Endothelial cell of umbilical vein (primary cell): ENCODE measurements at regions not wholly inside any gene's neighbourhood (a gene's known extent, or its start where the extent isn't known, plus 50 kb on each side); places are given as distances from the start of the nearest gene placed in this dataset.

ENCODE experiments used
- BruUV-seq: library from RNA; stranded (reverse); fragments of 400-500 nt; replicated peaks from 2 replicates; lab custom pipeline; 2021; lab: Mats Ljungman, UMichigan
- CTCF ChIA-PET: fragments of 300-600, 350-600 bp; sonication (Branson Sonifier 250); formaldehyde crosslinking; loops from one replicate; lab custom pipeline; 2021; ENCODE audit warnings: antibody characterized with exemption, inconsistent platforms; lab: Charles Lee
- POLR2A ChIA-PET: fragments of 300-600, 350-600 bp; sonication (Branson Sonifier 250); formaldehyde crosslinking; loops from one replicate; lab custom pipeline; 2021; ENCODE audit warnings: antibody characterized with exemption, inconsistent platforms; lab: Charles Lee
- DNase-seq: peaks from one replicate; pipeline ENCODE4 v3.0.0-alpha.2; 2011; ENCODE audit warnings: low read depth, low spot score
- FAIRE-seq: peaks from 2 replicates; lab custom pipeline; 2011; peaks lifted over from hg19 to GRCh38; lab: Jason Lieb, UNC
- H2AFZ ChIP-seq: 2 replicates; pipeline ENCODE4 v1.6.0; 2012; ENCODE audit warnings: low read depth, low read length, control low read depth, inconsistent platforms
- H3K27ac ChIP-seq: 2 replicates; pipeline ENCODE4 v1.5.1; 2011; ENCODE audit warnings: low read depth, mild to moderate bottlenecking, control low read depth, low read length, moderate library complexity; ENCODE audit not compliant: insufficient read depth
- H3K27me3 ChIP-seq, 2 experiments: 2 replicates each; pipeline versions ENCODE4 v1.6.0 to v1.6.1; 2011; ENCODE audit warnings: low read length in 2 of 2, mixed read lengths in 1 of 2; ENCODE audit not compliant: control insufficient read depth in 2 of 2, insufficient read depth in 2 of 2
- H3K36me3 ChIP-seq, 2 experiments: 2 replicates in 1 of 2; 3 replicates in 1 of 2; pipeline ENCODE4 v1.5.1; 2011; ENCODE audit warnings: low read length in 2 of 2, mild to moderate bottlenecking in 1 of 2, moderate library complexity in 1 of 2; ENCODE audit not compliant: control insufficient read depth in 2 of 2, insufficient read depth in 2 of 2; ENCODE audit errors: extremely low read depth in 1 of 2
- H3K4me1 ChIP-seq: 3 replicates; pipeline ENCODE4 v1.5.1; 2011; ENCODE audit warnings: mild to moderate bottlenecking, low read length; ENCODE audit not compliant: control insufficient read depth, insufficient read depth; ENCODE audit errors: extremely low read depth
- H3K4me2 ChIP-seq: 2 replicates; pipeline ENCODE4 v1.6.1; 2011; ENCODE audit warnings: low read length, control low read depth, mixed read lengths; ENCODE audit not compliant: insufficient read depth
- H3K4me3 ChIP-seq, 3 experiments: fragments of 200-600 bp in 1 of 3; sonication (generic), shearing (Covaris generic) in 1 of 3; replicated peaks in 1 of 3; 2 replicates each; pipeline ENCODE4 v1.5.1; 2011 to 2016; ENCODE audit warnings: control low read depth in 3 of 3, low read length in 3 of 3, mild to moderate bottlenecking in 2 of 3, inconsistent platforms in 1 of 3, low read depth in 1 of 3, moderate library complexity in 1 of 3; ENCODE audit not compliant: insufficient read depth in 1 of 3
- H3K79me2 ChIP-seq: 2 replicates; pipeline ENCODE4 v1.6.0; 2012; ENCODE audit warnings: low read length, inconsistent platforms; ENCODE audit not compliant: control insufficient read depth, insufficient read depth
- H3K9ac ChIP-seq: replicated peaks from 2 replicates; pipeline ENCODE3; 2011; ENCODE audit warnings: low read length, control low read depth; ENCODE audit not compliant: insufficient read depth; ENCODE audit errors: extremely low read depth
- H3K9me1 ChIP-seq: replicated peaks from 3 replicates; pipeline ENCODE4 v1.6.0; 2011; ENCODE audit warnings: mild to moderate bottlenecking, low read length; ENCODE audit not compliant: control insufficient read depth, insufficient read depth; ENCODE audit errors: extremely low read depth
- H3K9me3 ChIP-seq: replicated peaks from 2 replicates; pipeline ENCODE4 v1.5.1; 2012; ENCODE audit warnings: low read length, inconsistent platforms; ENCODE audit not compliant: control insufficient read depth, insufficient read depth
- H4K20me1 ChIP-seq: replicated peaks from 2 replicates; pipeline ENCODE3; 2011; ENCODE audit warnings: mild to moderate bottlenecking, low read length; ENCODE audit not compliant: control insufficient read depth, insufficient read depth; ENCODE audit errors: extremely low read depth
- EZH2 ChIP-seq: IDR thresholded peaks from 2 replicates; pipeline ENCODE4 v1.6.1; 2012; ENCODE audit warnings: borderline replicate concordance, low read depth, mild to moderate bottlenecking, moderate library complexity, low read length, inconsistent platforms; ENCODE audit not compliant: severe bottlenecking
- FOS ChIP-seq: IDR thresholded peaks from 2 replicates; pipeline ENCODE4 v1.6.1; 2011; ENCODE audit warnings: mild to moderate bottlenecking, low read length, moderate library complexity, borderline replicate concordance; ENCODE audit not compliant: insufficient read depth
- GATA2 ChIP-seq: IDR thresholded peaks from 2 replicates; pipeline ENCODE4 v1.7.0; 2011; ENCODE audit warnings: low read depth, mild to moderate bottlenecking, moderate library complexity, mixed read lengths, low read length; ENCODE audit not compliant: insufficient read length, insufficient read depth
- JUN ChIP-seq: IDR thresholded peaks from 2 replicates; pipeline ENCODE4 v1.6.1; 2011; ENCODE audit warnings: borderline replicate concordance, low read depth; ENCODE audit not compliant: insufficient read length, insufficient read depth
- MYC ChIP-seq: IDR thresholded peaks from one replicate; pipeline ENCODE4 v1.6.1; 2011; ENCODE audit warnings: mild to moderate bottlenecking, low read depth, low read length
- POLR2A ChIP-seq: IDR thresholded peaks from 2 replicates; pipeline ENCODE4 v1.6.1; 2012; ENCODE audit warnings: low read depth, mild to moderate bottlenecking, control low read depth, low read length
- POLR2AphosphoS5 ChIP-seq: IDR thresholded peaks from 2 replicates; pipeline ENCODE4 v1.6.1; 2012; ENCODE audit warnings: low read depth, mild to moderate bottlenecking, control low read depth, low read length, moderate library complexity; ENCODE audit not compliant: insufficient read depth
- dilution Hi-C: fragments of 300-500 bp; cut with MboI; formaldehyde crosslinking; loops from one replicate; pipeline ENCODE4 v1.15.0; 2019; ENCODE audit warnings: low sequenced_read_pairs; ENCODE audit not compliant: extremely low pct_ligation_motif_present
- intact Hi-C: fragments of 100-400 bp; cut with micrococcal nuclease; formaldehyde crosslinking; loops from one replicate; pipeline ENCODE4 v1.10.0; 2022
- TF ChIP-seq, protein P1 (sequence below), 2 donors: IDR thresholded peaks; 1 replicate in 1 of 2; 2 replicates in 1 of 2; pipeline ENCODE4 v1.5.1; 2011; ENCODE audit warnings: low read length in 2 of 2, mild to moderate bottlenecking in 2 of 2, moderate library complexity in 2 of 2, control low read depth in 1 of 2, inconsistent platforms in 1 of 2, low read depth in 1 of 2; ENCODE audit not compliant: insufficient read depth in 1 of 2; ENCODE audit errors: extremely low read depth in 1 of 2
- TF ChIP-seq, protein P2 (sequence below): IDR thresholded peaks from 2 replicates; pipeline ENCODE4 v1.6.1; 2011; ENCODE audit not compliant: insufficient read depth, insufficient read length

DNA sequence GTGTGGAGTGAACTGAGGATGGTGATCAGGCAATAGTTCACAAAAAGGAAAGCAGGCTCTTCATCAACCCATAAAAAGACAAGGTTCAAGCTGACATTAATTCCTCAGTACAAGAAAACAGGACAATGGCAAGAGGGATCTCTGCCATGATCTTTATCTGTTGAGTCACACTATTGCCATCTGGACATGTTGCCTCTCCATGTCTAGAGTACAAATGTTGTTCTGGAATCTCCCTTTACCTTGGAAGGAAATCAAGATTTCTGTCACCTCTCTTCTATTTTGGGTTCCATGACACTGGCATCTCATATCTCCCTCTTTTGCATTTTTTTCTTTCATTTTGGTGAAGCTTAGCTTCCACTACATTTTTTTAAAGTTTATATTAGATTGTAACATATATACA, 329.1 kb downstream of the USP25 start:
- no peak overlapping the region for H3K4me3 ChIP-seq
- DNase-seq (no peak), FAIRE-seq (no peak)
- no peaks in the 10 kb centered on the region for H3K36me3 ChIP-seq
- no peak for TF ChIP-seq MYC
- TF ChIP-seq GATA2: peak; percentile 16
- TF ChIP-seq FOS: no peak
- no TSS peak for BruUV-seq
- H3K9me1 ChIP-seq: no peaks in the 10 kb centered on the region
- H3K9me3 ChIP-seq: no peaks in the 10 kb centered on the region
- H3K27me3 ChIP-seq: no peaks in the 10 kb centered on the region
- no peak overlapping the region for H3K4me2 ChIP-seq
- intact Hi-C loops: no loop called here
- no peaks in the 10 kb centered on the region for H3K4me1 ChIP-seq
- no peak overlapping the region for H3K27ac ChIP-seq
- no peaks in the 10 kb centered on the region for H4K20me1 ChIP-seq
- no peak overlapping the region for H3K9ac ChIP-seq
- ChIA-PET POLR2A (no interaction called here), CTCF (no interaction called here)
- dilution Hi-C loops: no loop called here
- H2AFZ ChIP-seq: no peak overlapping the region
- no peaks in the 10 kb centered on the region for H3K79me2 ChIP-seq

DNA sequence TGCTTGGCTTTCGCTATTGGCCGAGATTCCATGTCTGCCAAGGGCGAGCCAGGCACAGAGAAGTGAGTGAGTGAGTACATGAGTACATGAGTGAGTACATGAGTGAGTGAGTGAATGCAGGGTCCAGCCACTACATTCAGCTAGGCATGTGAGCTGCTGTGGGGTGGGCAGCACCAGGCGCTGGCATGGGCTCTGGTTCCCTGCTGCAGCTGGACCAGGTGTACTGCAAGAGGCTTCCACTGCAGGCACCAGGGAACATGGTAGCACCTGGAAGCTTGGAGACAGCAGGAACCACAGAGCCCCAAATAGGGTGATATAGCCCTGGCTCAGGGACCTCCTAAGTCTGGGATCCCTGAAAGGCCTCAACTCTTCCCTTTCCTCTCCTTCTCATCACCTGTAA, 330.2 kb downstream of the USP25 start:
- DNase-seq: no peak
- Histone ChIP-seq H3K4me1 (no peaks in the 10 kb centered on the region), H3K9me1 (no peaks in the 10 kb centered on the region), H2AFZ (no peak overlapping the region), H3K27ac (no peak overlapping the region), H3K9me3 (no peaks in the 10 kb centered on the region), H3K27me3 (no peaks in the 10 kb centered on the region), H3K36me3 (no peaks in the 10 kb centered on the region), H3K9ac (no peak overlapping the region), H4K20me1 (no peaks in the 10 kb centered on the region), H3K4me2 (no peak overlapping the region), H3K4me3 (no peak overlapping the region), H3K79me2 (no peaks in the 10 kb centered on the region)
- dilution Hi-C loops: no loop called here
- intact Hi-C loops: no loop called here
- no TSS peak for BruUV-seq
- no peak for FAIRE-seq
- no peak for TF ChIP-seq MYC
- no peak for TF ChIP-seq GATA2
- no peak for TF ChIP-seq JUN
- TF ChIP-seq FOS: no peak
- TF ChIP-seq POLR2A: no peak
- no peak for TF ChIP-seq EZH2
- TF ChIP-seq, protein P1, sequence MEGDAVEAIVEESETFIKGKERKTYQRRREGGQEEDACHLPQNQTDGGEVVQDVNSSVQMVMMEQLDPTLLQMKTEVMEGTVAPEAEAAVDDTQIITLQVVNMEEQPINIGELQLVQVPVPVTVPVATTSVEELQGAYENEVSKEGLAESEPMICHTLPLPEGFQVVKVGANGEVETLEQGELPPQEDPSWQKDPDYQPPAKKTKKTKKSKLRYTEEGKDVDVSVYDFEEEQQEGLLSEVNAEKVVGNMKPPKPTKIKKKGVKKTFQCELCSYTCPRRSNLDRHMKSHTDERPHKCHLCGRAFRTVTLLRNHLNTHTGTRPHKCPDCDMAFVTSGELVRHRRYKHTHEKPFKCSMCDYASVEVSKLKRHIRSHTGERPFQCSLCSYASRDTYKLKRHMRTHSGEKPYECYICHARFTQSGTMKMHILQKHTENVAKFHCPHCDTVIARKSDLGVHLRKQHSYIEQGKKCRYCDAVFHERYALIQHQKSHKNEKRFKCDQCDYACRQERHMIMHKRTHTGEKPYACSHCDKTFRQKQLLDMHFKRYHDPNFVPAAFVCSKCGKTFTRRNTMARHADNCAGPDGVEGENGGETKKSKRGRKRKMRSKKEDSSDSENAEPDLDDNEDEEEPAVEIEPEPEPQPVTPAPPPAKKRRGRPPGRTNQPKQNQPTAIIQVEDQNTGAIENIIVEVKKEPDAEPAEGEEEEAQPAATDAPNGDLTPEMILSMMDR (IDR thresholded peaks at IDR 0.05; ENCODE audit: extremely low read depth in 1 of 2, insufficient read depth in 1 of 2, low read depth in 1 of 2, low read length in 2 of 2): no peak
- TF ChIP-seq, protein P2, sequence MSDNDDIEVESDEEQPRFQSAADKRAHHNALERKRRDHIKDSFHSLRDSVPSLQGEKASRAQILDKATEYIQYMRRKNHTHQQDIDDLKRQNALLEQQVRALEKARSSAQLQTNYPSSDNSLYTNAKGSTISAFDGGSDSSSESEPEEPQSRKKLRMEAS: no peak
- TF ChIP-seq POLR2AphosphoS5: no peak
- POLR2A ChIA-PET: no interaction called here
- CTCF ChIA-PET: no interaction called here
